NB4 (cell line): ENCODE measurements at regions not wholly inside any gene's neighbourhood (a gene's known extent, or its start where the extent isn't known, plus 50 kb on each side); places are given as distances from the start of the nearest gene placed in this dataset.

ENCODE experiments used
- DNase-seq: peaks from one replicate; pipeline ENCODE4 v3.0.0; 2010; ENCODE audit warnings: low read depth
- H3K4me3 ChIP-seq: one replicate; pipeline ENCODE4 v1.5.1; 2011; ENCODE audit warnings: mild to moderate bottlenecking, low read depth, low read length, moderate library complexity
- CTCF ChIP-seq: IDR thresholded peaks from one replicate; pipeline ENCODE4 v1.5.1; 2012; ENCODE audit warnings: low read depth, low read length
- MAX ChIP-seq: IDR thresholded peaks from 2 replicates; pipeline ENCODE4 v1.6.1; 2011; ENCODE audit warnings: low read depth, low read length
- MYC ChIP-seq: IDR thresholded peaks from 2 replicates; pipeline ENCODE4 v1.6.1; 2011; ENCODE audit warnings: low read depth, low read length
- POLR2A ChIP-seq: IDR thresholded peaks from 2 replicates; pipeline ENCODE4 v1.6.1; 2011; ENCODE audit warnings: mild to moderate bottlenecking; ENCODE audit not compliant: insufficient read length; ENCODE audit errors: extremely low read depth

GRCh38 chr15:62598217-62598616, 433.1 kb upstream of the C2CD4B start:
- no peak for DNase-seq
- TF ChIP-seq CTCF (no peak), MAX (no peak), MYC (no peak), POLR2A (no peak)
- no peak overlapping the region for H3K4me3 ChIP-seq

- no peak for TF ChIP-seq POLR2A
- no peak for TF ChIP-seq CTCF
- DNase-seq: no peak
- no peak overlapping the region for H3K4me3 ChIP-seq
These were observed 435.0 kb upstream of the C2CD4B start for GRCh38 chr15:62599791-62600777.

GRCh38 chr15:62601777-62602545, 436.9 kb upstream of the C2CD4B start:
- TF ChIP-seq POLR2A (no peak), MYC (no peak), MAX (no peak), CTCF (no peak)
- H3K4me3 ChIP-seq: no peak overlapping the region
- no peak for DNase-seq

- TF ChIP-seq CTCF (no peak), MYC (no peak), MAX (no peak), POLR2A (no peak)
- no peak for DNase-seq
- no peak overlapping the region for H3K4me3 ChIP-seq
These were observed 438.7 kb upstream of the C2CD4B start for GRCh38 chr15:62603742-62604141.

- no peak overlapping the region for H3K4me3 ChIP-seq
- TF ChIP-seq POLR2A (no peak), MYC (no peak), CTCF (no peak), MAX (no peak)
- no peak for DNase-seq
These were observed 437.3 kb upstream of the TPM1 start for GRCh38 chr15:62605282-62605681.
